ENCODE measurements at regions not wholly inside any gene's neighbourhood (a gene's known extent, or its start where the extent isn't known, plus 50 kb on each side); places are given as distances from the start of the nearest gene placed in this dataset.

DNA sequence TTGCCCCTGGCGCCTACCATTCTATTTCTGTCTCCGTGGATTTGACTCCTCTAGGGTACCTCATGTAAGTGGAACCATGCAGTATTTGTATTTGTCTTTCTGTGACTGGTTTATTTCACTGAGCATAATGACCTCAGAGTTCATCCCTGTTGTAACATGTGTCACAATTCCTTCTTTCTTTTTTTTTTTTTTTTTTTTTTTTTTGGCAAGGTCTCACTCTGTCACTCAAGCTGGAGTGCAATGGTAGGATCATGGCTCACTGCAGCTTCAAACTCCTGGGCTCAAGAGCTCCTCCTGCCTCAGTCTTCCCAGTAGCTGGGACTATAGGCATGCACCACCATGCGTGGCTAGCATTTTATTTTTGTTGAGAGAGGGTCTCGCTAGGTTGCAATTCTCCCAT lies 74.0 kb upstream of the SEPTIN5 start:
- Histone ChIP-seq H3K27me3 (ENCODE audit: insufficient read depth, low read length) (no peaks in the 10 kb centered on the region), H3K36me3 (ENCODE audit: control insufficient read depth in 1 of 2, insufficient read depth in 2 of 2, low read length in 2 of 2) (no peaks in the 10 kb centered on the region), H3K4me1 (ENCODE audit: control insufficient read depth in 1 of 2, insufficient read depth in 2 of 2, low read length in 2 of 2) (peaks cover 0 to 10% of the 10 kb centered on the region in 2 experiments; a peak in 2 of 4 replicates), H3K9me3 (ENCODE audit: control insufficient read depth in 1 of 2, insufficient read depth in 1 of 2, low read depth in 1 of 2, low read length in 2 of 2) (no peaks in the 10 kb centered on the region), H3K79me2 (ENCODE audit: insufficient read depth, low read length) (no peaks in the 10 kb centered on the region), H3K9me2 (ENCODE audit: insufficient read depth) (no peaks in the 10 kb centered on the region), H4K20me1 (ENCODE audit: insufficient read depth) (no peaks in the 10 kb centered on the region), H2AFZ (ENCODE audit: low read depth, low read length, poor library complexity, severe bottlenecking) (no peak overlapping the region), H3K4me2 (ENCODE audit: low read length) (no peak overlapping the region), H3K27ac (ENCODE audit: low read depth, low read length) (no peak overlapping the region), H3K4me3 (replicated peaks in 1 of 2; ENCODE audit: low read depth in 1 of 2, low read length in 2 of 2) (no peak overlapping the region), H3K9ac (ENCODE audit: low read length) (no peak overlapping the region)
- RAD21 ChIA-PET (ENCODE audit: low non-redundant PET in 1 of 2, low total read pairs in 2 of 2, uncharacterized antibody in 2 of 2, unreplicated experiment in 2 of 2): interaction anchor here in 1 of 2 experiments (0.7 kb wide), 1 partner anchor 212 kb away, joined by 3 read pairs; no protein-coding TSS in a partner anchor
- BruUV-seq (replicated peaks): no TSS peak
- POLR2A ChIA-PET: no interaction called here
- ATAC-seq (no peak), DNase-seq (ENCODE audit: low read depth, low spot score) (no peak)
- TF ChIP-seq TCF7L2 (IDR thresholded peaks at IDR 0.05; ENCODE audit: borderline replicate concordance, extremely low read depth, insufficient read depth, insufficient read length) (no peak), ELF1 (IDR thresholded peaks at IDR 0.05; ENCODE audit: borderline replicate concordance, low read depth) (no peak), POLR2AphosphoS5 (IDR thresholded peaks at IDR 0.05; ENCODE audit: low read depth, low read length) (no peak), SP1 (IDR thresholded peaks at IDR 0.05; ENCODE audit: low read depth) (no peak), CEBPB (IDR thresholded peaks at IDR 0.05; ENCODE audit: low read depth) (no peak), YY1 (IDR thresholded peaks at IDR 0.05; ENCODE audit: extremely low read depth, insufficient replicate concordance, low read depth, low read length) (no peak), EGR1 (IDR thresholded peaks at IDR 0.05; ENCODE audit: low read depth) (no peak), JUND (IDR thresholded peaks at IDR 0.05) (no peak), RAD21 (IDR thresholded peaks at IDR 0.05; ENCODE audit: low read depth) (no peak), SIN3A (IDR thresholded peaks at IDR 0.05; ENCODE audit: low read depth) (no peak), ZFX (IDR thresholded peaks at IDR 0.05) (no peak), POLR2A (IDR thresholded peaks at IDR 0.05; ENCODE audit: borderline replicate concordance, extremely low read depth, insufficient read depth, insufficient read length) (no peak), EZH2phosphoT487 (IDR thresholded peaks at IDR 0.05; ENCODE audit: borderline replicate concordance) (no peak), FOSL1 (IDR thresholded peaks at IDR 0.05; ENCODE audit: low read depth) (no peak), ZNF274 (IDR thresholded peaks at IDR 0.05; ENCODE audit: low read depth, low read length) (no peak), SRF (IDR thresholded peaks at IDR 0.05; ENCODE audit: low read depth) (no peak)
- TF ChIP-seq, protein P1, sequence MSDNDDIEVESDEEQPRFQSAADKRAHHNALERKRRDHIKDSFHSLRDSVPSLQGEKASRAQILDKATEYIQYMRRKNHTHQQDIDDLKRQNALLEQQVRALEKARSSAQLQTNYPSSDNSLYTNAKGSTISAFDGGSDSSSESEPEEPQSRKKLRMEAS (IDR thresholded peaks at IDR 0.05): no peak
- TF ChIP-seq, protein P2, sequence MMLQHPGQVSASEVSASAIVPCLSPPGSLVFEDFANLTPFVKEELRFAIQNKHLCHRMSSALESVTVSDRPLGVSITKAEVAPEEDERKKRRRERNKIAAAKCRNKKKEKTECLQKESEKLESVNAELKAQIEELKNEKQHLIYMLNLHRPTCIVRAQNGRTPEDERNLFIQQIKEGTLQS (IDR thresholded peaks at IDR 0.05): no peak
- TF ChIP-seq, protein P3, sequence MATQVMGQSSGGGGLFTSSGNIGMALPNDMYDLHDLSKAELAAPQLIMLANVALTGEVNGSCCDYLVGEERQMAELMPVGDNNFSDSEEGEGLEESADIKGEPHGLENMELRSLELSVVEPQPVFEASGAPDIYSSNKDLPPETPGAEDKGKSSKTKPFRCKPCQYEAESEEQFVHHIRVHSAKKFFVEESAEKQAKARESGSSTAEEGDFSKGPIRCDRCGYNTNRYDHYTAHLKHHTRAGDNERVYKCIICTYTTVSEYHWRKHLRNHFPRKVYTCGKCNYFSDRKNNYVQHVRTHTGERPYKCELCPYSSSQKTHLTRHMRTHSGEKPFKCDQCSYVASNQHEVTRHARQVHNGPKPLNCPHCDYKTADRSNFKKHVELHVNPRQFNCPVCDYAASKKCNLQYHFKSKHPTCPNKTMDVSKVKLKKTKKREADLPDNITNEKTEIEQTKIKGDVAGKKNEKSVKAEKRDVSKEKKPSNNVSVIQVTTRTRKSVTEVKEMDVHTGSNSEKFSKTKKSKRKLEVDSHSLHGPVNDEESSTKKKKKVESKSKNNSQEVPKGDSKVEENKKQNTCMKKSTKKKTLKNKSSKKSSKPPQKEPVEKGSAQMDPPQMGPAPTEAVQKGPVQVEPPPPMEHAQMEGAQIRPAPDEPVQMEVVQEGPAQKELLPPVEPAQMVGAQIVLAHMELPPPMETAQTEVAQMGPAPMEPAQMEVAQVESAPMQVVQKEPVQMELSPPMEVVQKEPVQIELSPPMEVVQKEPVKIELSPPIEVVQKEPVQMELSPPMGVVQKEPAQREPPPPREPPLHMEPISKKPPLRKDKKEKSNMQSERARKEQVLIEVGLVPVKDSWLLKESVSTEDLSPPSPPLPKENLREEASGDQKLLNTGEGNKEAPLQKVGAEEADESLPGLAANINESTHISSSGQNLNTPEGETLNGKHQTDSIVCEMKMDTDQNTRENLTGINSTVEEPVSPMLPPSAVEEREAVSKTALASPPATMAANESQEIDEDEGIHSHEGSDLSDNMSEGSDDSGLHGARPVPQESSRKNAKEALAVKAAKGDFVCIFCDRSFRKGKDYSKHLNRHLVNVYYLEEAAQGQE (IDR thresholded peaks at IDR 0.05; ENCODE audit: low read depth): no peak
- TF ChIP-seq, protein P4, sequence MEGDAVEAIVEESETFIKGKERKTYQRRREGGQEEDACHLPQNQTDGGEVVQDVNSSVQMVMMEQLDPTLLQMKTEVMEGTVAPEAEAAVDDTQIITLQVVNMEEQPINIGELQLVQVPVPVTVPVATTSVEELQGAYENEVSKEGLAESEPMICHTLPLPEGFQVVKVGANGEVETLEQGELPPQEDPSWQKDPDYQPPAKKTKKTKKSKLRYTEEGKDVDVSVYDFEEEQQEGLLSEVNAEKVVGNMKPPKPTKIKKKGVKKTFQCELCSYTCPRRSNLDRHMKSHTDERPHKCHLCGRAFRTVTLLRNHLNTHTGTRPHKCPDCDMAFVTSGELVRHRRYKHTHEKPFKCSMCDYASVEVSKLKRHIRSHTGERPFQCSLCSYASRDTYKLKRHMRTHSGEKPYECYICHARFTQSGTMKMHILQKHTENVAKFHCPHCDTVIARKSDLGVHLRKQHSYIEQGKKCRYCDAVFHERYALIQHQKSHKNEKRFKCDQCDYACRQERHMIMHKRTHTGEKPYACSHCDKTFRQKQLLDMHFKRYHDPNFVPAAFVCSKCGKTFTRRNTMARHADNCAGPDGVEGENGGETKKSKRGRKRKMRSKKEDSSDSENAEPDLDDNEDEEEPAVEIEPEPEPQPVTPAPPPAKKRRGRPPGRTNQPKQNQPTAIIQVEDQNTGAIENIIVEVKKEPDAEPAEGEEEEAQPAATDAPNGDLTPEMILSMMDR (IDR thresholded peaks at IDR 0.05 in 2 of 3, conservative IDR thresholded peaks at IDR 0.05 in 1 of 3; ENCODE audit: borderline replicate concordance in 1 of 3, insufficient read depth in 1 of 3, low read depth in 2 of 3, low read length in 2 of 3): no peak
- CTCF ChIA-PET: interaction anchor here (1.1 kb wide), 1 partner anchor 10 kb away, joined by 4 read pairs; no protein-coding TSS in a partner anchor
- intact Hi-C loops (cut with micrococcal nuclease): no loop called here
